ENCODE measurements at regions not wholly inside any gene's neighbourhood (a gene's known extent, or its start where the extent isn't known, plus 50 kb on each side); places are given as distances from the start of the nearest gene placed in this dataset.

DNA sequence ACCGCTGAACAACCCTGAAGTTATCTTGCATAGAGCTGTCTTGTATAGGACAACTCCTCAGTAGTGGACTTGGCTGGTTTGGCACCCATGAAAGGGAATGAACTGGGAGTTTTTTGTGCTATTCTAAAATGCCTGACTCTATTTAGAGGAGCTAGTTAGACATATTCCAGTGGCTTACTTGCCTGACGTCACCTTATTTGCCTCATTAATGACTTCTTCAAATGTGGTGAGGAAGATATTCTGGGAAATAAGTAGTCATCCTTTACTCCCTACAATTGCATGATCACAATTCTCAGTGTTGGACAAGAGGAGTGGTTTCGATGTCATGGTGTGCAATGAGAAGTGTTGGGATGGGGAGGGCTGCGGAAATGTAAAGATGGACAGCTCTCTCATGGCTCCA, 509.2 kb upstream of the MDFIC2 start:
- ATAC-seq, result no peak
- WGBS (ENCODE audit: insufficient coverage, low coverage, missing lambda C conversion rate), result 0% methylated on average over 4 of the region's 4 CpGs
- Histone ChIP-seq H3K9ac (ENCODE audit: insufficient read depth in 1 of 2, low read depth in 2 of 2, low read length in 2 of 2) (no peak overlapping the region), H3K79me2 (ENCODE audit: control insufficient read depth, insufficient read depth, low read length) (no peaks in the 10 kb centered on the region), H4K20me1 (replicated peaks; ENCODE audit: control insufficient read depth, insufficient read depth, low read length) (no peaks in the 10 kb centered on the region), H3K36me3 (ENCODE audit: control insufficient read depth, insufficient read depth, low read length) (no peaks in the 10 kb centered on the region), H3K27ac (ENCODE audit: extremely low read depth, low read depth, low read length) (no peak overlapping the region), H3K4me2 (ENCODE audit: insufficient read depth, low read length) (no peak overlapping the region), H3K4me1 (replicated peaks in 1 of 2; ENCODE audit: control insufficient read depth in 2 of 2, insufficient read depth in 2 of 2, low read length in 2 of 2) (no peaks in the 10 kb centered on the region), H3K4me3 (no peak overlapping the region), H2AFZ (ENCODE audit: low read depth, low read length) (no peak overlapping the region), H3K27me3 (ENCODE audit: control insufficient read depth in 2 of 2, insufficient read depth in 2 of 2, low read length in 2 of 2) (peaks cover 0 to 6% of the 10 kb centered on the region in 2 experiments; a peak in 2 of 5 replicates), H3K9me1 (ENCODE audit: control insufficient read depth, insufficient read depth, low read length) (no peaks in the 10 kb centered on the region), H3K9me3 (replicated peaks; ENCODE audit: control insufficient read depth, insufficient read depth, low read depth, low read length) (no peaks in the 10 kb centered on the region)
- BruUV-seq (replicated peaks), result no TSS peak
- POLR2A ChIA-PET, result no interaction called here
- in situ Hi-C loops (cut with MboI), result no loop called here
- no peak for FAIRE-seq
- intact Hi-C loops (cut with micrococcal nuclease), result no loop called here
- DNase-seq (ENCODE audit: extremely low read depth in 1 of 4, low spot score in 3 of 4), result no peak
- CTCF ChIA-PET (ENCODE audit: low intra/inter-chr PET ratio), result no interaction called here
- TF ChIP-seq ZBTB26 (CRISPR knock-in tag; IDR thresholded peaks at IDR 0.05), result no peak
- no peak for TF ChIP-seq CCNT2 (IDR thresholded peaks at IDR 0.05; ENCODE audit: borderline replicate concordance, extremely low read depth, insufficient read length, low read depth, low read length)
- TF ChIP-seq ZNF184 (CRISPR knock-in tag; IDR thresholded peaks at IDR 0.05), result no peak
- TF ChIP-seq ZC3H8 (IDR thresholded peaks at IDR 0.05), result no peak
- TF ChIP-seq BRF1 (IDR thresholded peaks at IDR 0.05; ENCODE audit: borderline replicate concordance, extremely low read depth, insufficient read length), result no peak
- no peak for TF ChIP-seq TEAD2 (tag; IDR thresholded peaks at IDR 0.05)
- TF ChIP-seq CBFA2T2 (conservative IDR thresholded peaks at IDR 0.05), result no peak
- no peak for TF ChIP-seq SAFB2 (IDR thresholded peaks at IDR 0.05; ENCODE audit: borderline replicate concordance, low read depth, low read length, severe bottlenecking)
- TF ChIP-seq ARID1B (IDR thresholded peaks at IDR 0.05), result no peak
- TF ChIP-seq ZBTB34 (CRISPR knock-in tag; IDR thresholded peaks at IDR 0.05), result no peak
- TF ChIP-seq, protein P1, sequence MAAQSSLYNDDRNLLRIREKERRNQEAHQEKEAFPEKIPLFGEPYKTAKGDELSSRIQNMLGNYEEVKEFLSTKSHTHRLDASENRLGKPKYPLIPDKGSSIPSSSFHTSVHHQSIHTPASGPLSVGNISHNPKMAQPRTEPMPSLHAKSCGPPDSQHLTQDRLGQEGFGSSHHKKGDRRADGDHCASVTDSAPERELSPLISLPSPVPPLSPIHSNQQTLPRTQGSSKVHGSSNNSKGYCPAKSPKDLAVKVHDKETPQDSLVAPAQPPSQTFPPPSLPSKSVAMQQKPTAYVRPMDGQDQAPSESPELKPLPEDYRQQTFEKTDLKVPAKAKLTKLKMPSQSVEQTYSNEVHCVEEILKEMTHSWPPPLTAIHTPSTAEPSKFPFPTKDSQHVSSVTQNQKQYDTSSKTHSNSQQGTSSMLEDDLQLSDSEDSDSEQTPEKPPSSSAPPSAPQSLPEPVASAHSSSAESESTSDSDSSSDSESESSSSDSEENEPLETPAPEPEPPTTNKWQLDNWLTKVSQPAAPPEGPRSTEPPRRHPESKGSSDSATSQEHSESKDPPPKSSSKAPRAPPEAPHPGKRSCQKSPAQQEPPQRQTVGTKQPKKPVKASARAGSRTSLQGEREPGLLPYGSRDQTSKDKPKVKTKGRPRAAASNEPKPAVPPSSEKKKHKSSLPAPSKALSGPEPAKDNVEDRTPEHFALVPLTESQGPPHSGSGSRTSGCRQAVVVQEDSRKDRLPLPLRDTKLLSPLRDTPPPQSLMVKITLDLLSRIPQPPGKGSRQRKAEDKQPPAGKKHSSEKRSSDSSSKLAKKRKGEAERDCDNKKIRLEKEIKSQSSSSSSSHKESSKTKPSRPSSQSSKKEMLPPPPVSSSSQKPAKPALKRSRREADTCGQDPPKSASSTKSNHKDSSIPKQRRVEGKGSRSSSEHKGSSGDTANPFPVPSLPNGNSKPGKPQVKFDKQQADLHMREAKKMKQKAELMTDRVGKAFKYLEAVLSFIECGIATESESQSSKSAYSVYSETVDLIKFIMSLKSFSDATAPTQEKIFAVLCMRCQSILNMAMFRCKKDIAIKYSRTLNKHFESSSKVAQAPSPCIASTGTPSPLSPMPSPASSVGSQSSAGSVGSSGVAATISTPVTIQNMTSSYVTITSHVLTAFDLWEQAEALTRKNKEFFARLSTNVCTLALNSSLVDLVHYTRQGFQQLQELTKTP (IDR thresholded peaks at IDR 0.05; ENCODE audit: low read depth in 1 of 2, partially characterized antibody in 2 of 2), result no peak
- TF ChIP-seq NR0B1 (IDR thresholded peaks at IDR 0.05; ENCODE audit: partially characterized antibody), result no peak
- no peak for TF ChIP-seq RUNX1 (IDR thresholded peaks at IDR 0.05; ENCODE audit: low read depth)
- no peak for TF ChIP-seq ATF2 (CRISPR knock-in tag; IDR thresholded peaks at IDR 0.05)
